ENCODE measurements at regions not wholly inside any gene's neighbourhood (a gene's known extent, or its start where the extent isn't known, plus 50 kb on each side); places are given as distances from the start of the nearest gene placed in this dataset.

- Histone ChIP-seq H3K79me2 (ENCODE audit: insufficient read depth, low read length) (no peaks in the 10 kb centered on the region), H3K9ac (ENCODE audit: low read length) (no peak overlapping the region), H3K4me1 (ENCODE audit: control insufficient read depth in 1 of 2, insufficient read depth in 2 of 2, low read length in 2 of 2) (peaks cover 11 to 14% of the 10 kb centered on the region in 2 experiments), H3K9me2 (ENCODE audit: insufficient read depth) (no peaks in the 10 kb centered on the region), H4K20me1 (ENCODE audit: insufficient read depth) (no peaks in the 10 kb centered on the region), H3K9me3 (ENCODE audit: control insufficient read depth in 1 of 2, insufficient read depth in 1 of 2, low read depth in 1 of 2, low read length in 2 of 2) (no peaks in the 10 kb centered on the region), H3K4me2 (ENCODE audit: low read length) (no peak overlapping the region), H3K27me3 (ENCODE audit: insufficient read depth, low read length) (no peaks in the 10 kb centered on the region), H3K4me3 (replicated peaks in 1 of 2; ENCODE audit: low read depth in 1 of 2, low read length in 2 of 2) (no peak overlapping the region), H3K27ac (ENCODE audit: low read depth, low read length) (no peak overlapping the region), H2AFZ (ENCODE audit: low read depth, low read length, poor library complexity, severe bottlenecking) (no peak overlapping the region), H3K36me3 (ENCODE audit: control insufficient read depth in 1 of 2, insufficient read depth in 2 of 2, low read length in 2 of 2) (no peaks in the 10 kb centered on the region)
- intact Hi-C loops (cut with micrococcal nuclease), result no loop called here
- BruUV-seq (replicated peaks), result no TSS peak
- DNase-seq (ENCODE audit: low read depth, low spot score) (no peak), ATAC-seq (no peak)
- POLR2A ChIA-PET, result no interaction called here
- CTCF ChIA-PET, result no interaction called here
- TF ChIP-seq EGR1 (IDR thresholded peaks at IDR 0.05; ENCODE audit: low read depth), result no peak
- no peak for TF ChIP-seq ZFX (IDR thresholded peaks at IDR 0.05)
- TF ChIP-seq SRF (IDR thresholded peaks at IDR 0.05; ENCODE audit: low read depth), result no peak
- TF ChIP-seq SP1 (IDR thresholded peaks at IDR 0.05; ENCODE audit: low read depth), result no peak
- TF ChIP-seq EZH2 (IDR thresholded peaks at IDR 0.05), result no peak
- TF ChIP-seq CBX3 (IDR thresholded peaks at IDR 0.05; ENCODE audit: low read depth), result no peak
- no peak for TF ChIP-seq ELF1 (IDR thresholded peaks at IDR 0.05; ENCODE audit: borderline replicate concordance, low read depth)
- no peak for TF ChIP-seq RAD21 (IDR thresholded peaks at IDR 0.05; ENCODE audit: low read depth)
- no peak for TF ChIP-seq POLR2A (IDR thresholded peaks at IDR 0.05; ENCODE audit: borderline replicate concordance, extremely low read depth, insufficient read depth, insufficient read length)
- no peak for TF ChIP-seq TCF7L2 (IDR thresholded peaks at IDR 0.05; ENCODE audit: borderline replicate concordance, extremely low read depth, insufficient read depth, insufficient read length)
- no peak for TF ChIP-seq FOSL1 (IDR thresholded peaks at IDR 0.05; ENCODE audit: low read depth)
- TF ChIP-seq SIN3A (IDR thresholded peaks at IDR 0.05; ENCODE audit: low read depth), result no peak
- TF ChIP-seq CEBPB (IDR thresholded peaks at IDR 0.05; ENCODE audit: low read depth), result no peak
- TF ChIP-seq EZH2phosphoT487 (IDR thresholded peaks at IDR 0.05; ENCODE audit: borderline replicate concordance), result no peak
- RAD21 ChIA-PET (ENCODE audit: low non-redundant PET in 1 of 2, low total read pairs in 2 of 2, uncharacterized antibody in 2 of 2, unreplicated experiment in 2 of 2), result no interaction called here
These were observed 503.5 kb upstream of the C1orf87 start for GRCh38 chr1:60577029-60577428.

GRCh38 chr1:60575326-60575977 is 501.9 kb upstream of the C1orf87 start:
- Histone ChIP-seq H3K27ac (ENCODE audit: low read depth, low read length) (no peak overlapping the region), H3K4me3 (replicated peaks in 1 of 2; ENCODE audit: low read depth in 1 of 2, low read length in 2 of 2) (no peak overlapping the region), H3K36me3 (ENCODE audit: control insufficient read depth in 1 of 2, insufficient read depth in 2 of 2, low read length in 2 of 2) (no peaks in the 10 kb centered on the region), H3K4me2 (ENCODE audit: low read length) (no peak overlapping the region), H4K20me1 (ENCODE audit: insufficient read depth) (no peaks in the 10 kb centered on the region), H2AFZ (ENCODE audit: low read depth, low read length, poor library complexity, severe bottlenecking) (no peak overlapping the region), H3K79me2 (ENCODE audit: insufficient read depth, low read length) (no peaks in the 10 kb centered on the region), H3K4me1 (ENCODE audit: control insufficient read depth in 1 of 2, insufficient read depth in 2 of 2, low read length in 2 of 2) (peaks cover 11 to 14% of the 10 kb centered on the region in 2 experiments), H3K9ac (ENCODE audit: low read length) (no peak overlapping the region), H3K27me3 (ENCODE audit: insufficient read depth, low read length) (no peaks in the 10 kb centered on the region), H3K9me3 (ENCODE audit: control insufficient read depth in 1 of 2, insufficient read depth in 1 of 2, low read depth in 1 of 2, low read length in 2 of 2) (no peaks in the 10 kb centered on the region), H3K9me2 (ENCODE audit: insufficient read depth) (no peaks in the 10 kb centered on the region)
- no peak for ATAC-seq
- POLR2A ChIA-PET, result no interaction called here
- RAD21 ChIA-PET (ENCODE audit: low non-redundant PET in 1 of 2, low total read pairs in 2 of 2, uncharacterized antibody in 2 of 2, unreplicated experiment in 2 of 2), result no interaction called here
- BruUV-seq (replicated peaks), result no TSS peak
- TF ChIP-seq MAX (IDR thresholded peaks at IDR 0.05) (no peak), RAD21 (IDR thresholded peaks at IDR 0.05; ENCODE audit: low read depth) (no peak), SRF (IDR thresholded peaks at IDR 0.05; ENCODE audit: low read depth) (no peak), EZH2 (IDR thresholded peaks at IDR 0.05) (no peak), EGR1 (IDR thresholded peaks at IDR 0.05; ENCODE audit: low read depth) (no peak), ELF1 (IDR thresholded peaks at IDR 0.05; ENCODE audit: borderline replicate concordance, low read depth) (no peak), ZBTB33 (IDR thresholded peaks at IDR 0.05; ENCODE audit: extremely low read depth, insufficient replicate concordance, low read length) (no peak), SIN3A (IDR thresholded peaks at IDR 0.05; ENCODE audit: low read depth) (no peak), POLR2AphosphoS5 (IDR thresholded peaks at IDR 0.05; ENCODE audit: low read depth, low read length) (no peak), CEBPB (IDR thresholded peaks at IDR 0.05; ENCODE audit: low read depth) (no peak), CBX3 (IDR thresholded peaks at IDR 0.05; ENCODE audit: low read depth) (no peak)
- no peak for DNase-seq (ENCODE audit: low read depth, low spot score)
- intact Hi-C loops (cut with micrococcal nuclease), result no loop called here
- CTCF ChIA-PET, result no interaction called here

Data from HCT116 (cell line).